ENCODE measurements at regions not wholly inside any gene's neighbourhood (a gene's known extent, or its start where the extent isn't known, plus 50 kb on each side); places are given as distances from the start of the nearest gene placed in this dataset.
"Not testable (repeated sequence)": the region's sequence is repeated elsewhere in the genome, so short reads cannot be mapped to it uniquely, and the experiment has no call there.

- DNase-seq (ENCODE audit: low read depth in 2 of 2): no peak
Observed at GRCh38 chr12:47373554-47374150, 293.9 kb upstream of the AMIGO2 start.

- DNase-seq (ENCODE audit: low read depth in 2 of 2): no peak
Observed at GRCh38 chr12:47370421-47370820, 290.7 kb upstream of the AMIGO2 start.

GRCh38 chr12:47369085-47369484 is 289.3 kb upstream of the AMIGO2 start:
- DNase-seq (ENCODE audit: low read depth in 2 of 2): no peak

GRCh38 chr12:47367912-47368537 is 288.3 kb upstream of the AMIGO2 start:
- no peak for DNase-seq (ENCODE audit: low read depth in 2 of 2)

- no peak for DNase-seq (ENCODE audit: low read depth in 2 of 2)
Observed at GRCh38 chr12:47366579-47366978, 286.8 kb upstream of the AMIGO2 start.

GRCh38 chr12:47366157-47366556 is 286.4 kb upstream of the AMIGO2 start:
- DNase-seq (ENCODE audit: low read depth in 2 of 2): no peak

GRCh38 chr12:47365443-47366076 is 285.8 kb upstream of the AMIGO2 start:
- DNase-seq (ENCODE audit: low read depth in 2 of 2): not testable (repeated sequence)

GRCh38 chr12:47364261-47364660 is 284.5 kb upstream of the AMIGO2 start:
- no peak for DNase-seq (ENCODE audit: low read depth in 2 of 2)

GRCh38 chr12:47362126-47362705 is 282.5 kb upstream of the AMIGO2 start:
- no peak for DNase-seq (ENCODE audit: low read depth in 2 of 2)

- DNase-seq (ENCODE audit: low read depth in 2 of 2): peak; percentile 24 to 39
Observed at GRCh38 chr12:47361389-47362021, 281.7 kb upstream of the AMIGO2 start.

- DNase-seq (ENCODE audit: low read depth in 2 of 2): no peak
Observed at GRCh38 chr12:47360771-47361388, 281.1 kb upstream of the AMIGO2 start.

- no peak for DNase-seq (ENCODE audit: low read depth in 2 of 2)
Observed at GRCh38 chr12:47360093-47360480, 280.3 kb upstream of the AMIGO2 start.

GRCh38 chr12:47359310-47360092 is 279.7 kb upstream of the AMIGO2 start:
- no peak for DNase-seq (ENCODE audit: low read depth in 2 of 2)

GRCh38 chr12:47357006-47357405 is 277.2 kb upstream of the AMIGO2 start:
- DNase-seq (ENCODE audit: low read depth in 2 of 2): not testable (repeated sequence)

- no peak for DNase-seq (ENCODE audit: low read depth in 2 of 2)
Observed at GRCh38 chr12:47356129-47356700, 276.5 kb upstream of the AMIGO2 start.

GRCh38 chr12:47353508-47353907 is 273.7 kb upstream of the AMIGO2 start:
- no peak for DNase-seq (ENCODE audit: low read depth in 2 of 2)

- no peak for DNase-seq (ENCODE audit: low read depth in 2 of 2)
Observed at GRCh38 chr12:47352067-47352466, 272.3 kb upstream of the AMIGO2 start.

- DNase-seq (ENCODE audit: low read depth in 2 of 2): no peak
Observed at GRCh38 chr12:47351526-47351925, 271.8 kb upstream of the AMIGO2 start.

GRCh38 chr12:47350062-47350408 is 270.3 kb upstream of the AMIGO2 start:
- no peak for DNase-seq (ENCODE audit: low read depth in 2 of 2)

GRCh38 chr12:47349137-47350061 is 269.6 kb upstream of the AMIGO2 start:
- DNase-seq (ENCODE audit: low read depth in 2 of 2): peak in 1 of 2 donors; percentile 33
